Left lung (tissue), 4 donors: ENCODE measurements at regions not wholly inside any gene's neighbourhood (a gene's known extent, or its start where the extent isn't known, plus 50 kb on each side); places are given as distances from the start of the nearest gene placed in this dataset.

Source experiments
- ATAC-seq: fragments of 200-7000 bp; cut with Tn5 transposase; one replicate; pipeline ENCODE4 v1.9.1; 2020; ENCODE audit warnings: moderate library complexity
- DNase-seq, 4 donors: peaks; one replicate each; pipeline ENCODE4 v3.0.0-alpha.2; 2013 to 2020
- H3K27ac ChIP-seq, 2 donors: fragments of 200-600 bp; sonication (generic) in 1 of 2; one replicate each; pipeline versions ENCODE4 v1.5.0 to v1.8.0; 2020 to 2021
- H3K27me3 ChIP-seq, 2 donors: fragments of 200-600 bp; sonication (generic) in 1 of 2; one replicate each; pipeline versions ENCODE4 v1.5.0 to v1.8.0; 2020 to 2021
- H3K36me3 ChIP-seq, 2 donors: fragments of 200-600 bp; sonication (generic) in 1 of 2; one replicate each; pipeline versions ENCODE4 v1.5.0 to v1.8.0; 2020 to 2021
- H3K4me1 ChIP-seq, 2 donors: fragments of 200-600 bp; one replicate each; pipeline ENCODE4 v1.8.0; 2021
- H3K4me3 ChIP-seq, 2 donors: fragments of 200-600 bp; sonication (generic) in 1 of 2; one replicate each; pipeline versions ENCODE4 v1.5.0 to v1.8.0; 2020 to 2021; ENCODE audit warnings: mild to moderate bottlenecking in 1 of 2
- H3K9me3 ChIP-seq, 2 donors: fragments of 200-600 bp; sonication (generic) in 1 of 2; one replicate each; pipeline versions ENCODE4 v1.5.0 to v1.8.0; 2020 to 2021
- intact Hi-C, 2 donors: fragments of 100-400 bp; cut with DNase I; formaldehyde crosslinking; loops; one replicate each; pipeline versions ENCODE4 v1.11.2 to v1.14.2; 2022
- TF ChIP-seq, protein P1 (sequence below), 2 donors: fragments of 200-600 bp; sonication (generic) in 1 of 2; IDR thresholded peaks; one replicate each; pipeline versions ENCODE4 v1.5.0 to v1.8.0; 2021; ENCODE audit warnings: antibody characterized with exemption in 2 of 2
- donor health status: DM: no; HTN: yes; CAD: no.
- donor health status: DM: no; HTN: no; CAD: no.

DNA sequence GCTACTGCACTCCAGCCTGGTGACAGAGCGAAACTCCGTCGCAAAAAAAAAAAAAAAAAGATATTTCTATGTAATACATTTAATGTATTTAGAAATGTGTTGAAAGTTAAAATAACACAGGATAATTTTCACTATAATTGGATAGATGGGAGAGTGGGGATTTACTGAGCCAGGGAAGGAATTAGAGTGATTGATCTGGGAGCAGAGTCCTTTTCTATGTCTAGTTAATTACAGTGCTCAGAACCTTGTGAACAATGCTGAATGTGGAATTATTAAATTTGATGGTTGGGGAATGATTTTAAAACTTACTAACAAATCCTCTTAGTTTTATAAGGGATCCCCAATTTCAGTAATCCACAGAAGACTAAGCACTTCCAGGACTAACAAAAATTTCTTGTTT is 239.7 kb downstream of the CSNK1G3 start:
- TF ChIP-seq, protein P1, sequence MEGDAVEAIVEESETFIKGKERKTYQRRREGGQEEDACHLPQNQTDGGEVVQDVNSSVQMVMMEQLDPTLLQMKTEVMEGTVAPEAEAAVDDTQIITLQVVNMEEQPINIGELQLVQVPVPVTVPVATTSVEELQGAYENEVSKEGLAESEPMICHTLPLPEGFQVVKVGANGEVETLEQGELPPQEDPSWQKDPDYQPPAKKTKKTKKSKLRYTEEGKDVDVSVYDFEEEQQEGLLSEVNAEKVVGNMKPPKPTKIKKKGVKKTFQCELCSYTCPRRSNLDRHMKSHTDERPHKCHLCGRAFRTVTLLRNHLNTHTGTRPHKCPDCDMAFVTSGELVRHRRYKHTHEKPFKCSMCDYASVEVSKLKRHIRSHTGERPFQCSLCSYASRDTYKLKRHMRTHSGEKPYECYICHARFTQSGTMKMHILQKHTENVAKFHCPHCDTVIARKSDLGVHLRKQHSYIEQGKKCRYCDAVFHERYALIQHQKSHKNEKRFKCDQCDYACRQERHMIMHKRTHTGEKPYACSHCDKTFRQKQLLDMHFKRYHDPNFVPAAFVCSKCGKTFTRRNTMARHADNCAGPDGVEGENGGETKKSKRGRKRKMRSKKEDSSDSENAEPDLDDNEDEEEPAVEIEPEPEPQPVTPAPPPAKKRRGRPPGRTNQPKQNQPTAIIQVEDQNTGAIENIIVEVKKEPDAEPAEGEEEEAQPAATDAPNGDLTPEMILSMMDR (IDR thresholded peaks at IDR 0.05): no peak
- Histone ChIP-seq H3K27me3 (no peaks in the 10 kb centered on the region), H3K36me3 (no peaks in the 10 kb centered on the region)

DNA sequence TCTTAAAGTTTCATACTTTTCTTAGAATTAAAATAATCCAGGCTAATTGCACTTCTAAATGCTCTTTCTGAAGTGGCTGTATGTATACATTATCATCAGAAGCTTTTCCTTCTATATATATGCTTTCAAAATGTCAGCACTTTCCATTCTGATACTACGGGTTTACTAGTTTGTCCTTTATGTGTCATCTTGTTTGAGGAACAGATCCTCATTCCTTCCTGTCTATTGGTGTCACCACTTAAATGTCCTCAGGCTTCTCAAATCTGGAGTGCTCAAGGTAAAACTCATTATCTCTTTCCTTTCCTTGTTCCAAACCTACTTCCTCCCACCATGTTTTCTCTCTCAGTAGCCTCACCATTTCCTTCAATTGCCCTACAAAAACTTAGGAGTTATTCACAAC is 236.3 kb downstream of the CSNK1G3 start:
- TF ChIP-seq, protein P1 (IDR thresholded peaks at IDR 0.05): no peak
- Histone ChIP-seq H3K9me3 (no peaks in the 10 kb centered on the region), H3K4me3 (no peak overlapping the region), H3K36me3 (no peaks in the 10 kb centered on the region), H3K27me3 (no peaks in the 10 kb centered on the region), H3K4me1 (no peaks in the 10 kb centered on the region), H3K27ac (no peak overlapping the region)
- DNase-seq (no peak), ATAC-seq (no peak)
- intact Hi-C loops: no loop called here

More for the DNA sequence above, 239.7 kb downstream of the CSNK1G3 start:
- no peaks in the 10 kb centered on the region for H3K4me1 ChIP-seq
- H3K9me3 ChIP-seq: no peaks in the 10 kb centered on the region
- no peak overlapping the region for H3K4me3 ChIP-seq
- H3K27ac ChIP-seq: peak overlapping the region in 1 of 2 donors; percentile 44
- ATAC-seq (no peak), DNase-seq (no peak)
- intact Hi-C loops: no loop called here

DNA sequence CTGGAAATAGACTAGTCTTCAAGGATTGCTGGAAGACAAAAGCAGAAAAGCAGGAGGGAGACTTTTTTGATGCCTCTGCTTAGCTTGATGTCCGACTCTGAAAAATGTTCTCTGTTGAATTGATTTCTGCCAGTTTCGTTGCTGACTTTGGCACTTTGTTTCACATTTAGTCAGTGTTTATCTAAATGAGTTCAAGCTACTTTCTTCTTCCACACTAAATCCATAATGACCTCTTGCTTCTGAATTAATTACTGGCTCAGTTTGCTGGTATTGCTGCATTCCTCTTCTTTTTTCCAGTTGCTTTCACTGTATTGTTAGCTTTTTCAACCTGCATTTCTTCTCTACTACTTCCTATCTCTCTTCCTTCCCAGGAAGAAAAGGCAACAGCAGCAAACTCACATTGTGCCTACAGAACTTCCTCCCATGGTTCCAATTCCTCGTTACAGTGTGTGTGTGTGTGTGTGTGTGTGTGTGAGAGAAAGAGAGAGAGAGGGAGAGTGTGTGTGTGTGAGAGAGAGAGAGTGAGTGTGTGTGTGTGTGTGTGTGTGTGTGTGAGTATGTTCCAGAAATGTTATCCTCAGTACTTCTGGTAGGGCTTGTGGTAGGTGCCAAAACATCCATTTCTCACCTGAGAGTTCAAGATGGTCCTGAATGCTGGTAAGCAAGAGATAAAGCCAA is 234.8 kb downstream of the CSNK1G3 start:
- intact Hi-C loops: no loop called here
- ATAC-seq (no peak), DNase-seq (no peak)
- H3K4me3 ChIP-seq: no peak overlapping the region
- no peaks in the 10 kb centered on the region for H3K4me1 ChIP-seq
- no peaks in the 10 kb centered on the region for H3K27me3 ChIP-seq
- TF ChIP-seq, protein P1 (IDR thresholded peaks at IDR 0.05): no peak
- no peak overlapping the region for H3K27ac ChIP-seq
- no peaks in the 10 kb centered on the region for H3K9me3 ChIP-seq
- no peaks in the 10 kb centered on the region for H3K36me3 ChIP-seq

DNA sequence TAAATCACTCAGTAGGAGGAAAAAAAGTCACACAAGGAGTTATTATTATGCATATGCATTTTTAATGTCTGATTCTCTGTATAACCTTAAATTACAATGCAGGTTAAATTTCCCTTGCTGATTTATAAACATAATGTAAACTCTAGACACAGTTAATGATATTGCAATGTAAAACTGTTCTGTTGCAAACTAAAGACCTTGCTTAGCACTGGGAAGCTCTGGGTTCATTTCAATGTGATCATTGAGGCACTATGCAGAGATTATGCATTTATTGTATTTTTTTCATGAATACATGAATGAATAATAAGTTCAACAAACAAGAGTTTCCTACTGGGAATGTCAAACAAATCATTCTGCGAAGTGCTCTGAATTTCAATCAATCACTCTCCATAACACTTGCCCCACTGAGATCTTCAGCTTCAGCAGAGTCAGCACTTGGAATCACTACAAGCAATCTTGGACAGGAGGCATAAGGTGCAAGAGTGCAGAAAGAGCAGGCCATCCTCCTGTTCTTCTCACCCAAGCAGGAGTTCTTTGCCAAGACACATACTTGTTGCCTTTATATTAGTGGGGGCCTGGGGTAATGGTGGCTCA is 232.1 kb downstream of the CSNK1G3 start:
- Histone ChIP-seq H3K27ac (no peak overlapping the region), H3K9me3 (no peaks in the 10 kb centered on the region), H3K27me3 (no peaks in the 10 kb centered on the region), H3K4me3 (no peak overlapping the region), H3K4me1 (no peaks in the 10 kb centered on the region), H3K36me3 (no peaks in the 10 kb centered on the region)
- intact Hi-C loops: no loop called here
- TF ChIP-seq, protein P1 (IDR thresholded peaks at IDR 0.05): no peak
- ATAC-seq (no peak), DNase-seq (no peak)

DNA sequence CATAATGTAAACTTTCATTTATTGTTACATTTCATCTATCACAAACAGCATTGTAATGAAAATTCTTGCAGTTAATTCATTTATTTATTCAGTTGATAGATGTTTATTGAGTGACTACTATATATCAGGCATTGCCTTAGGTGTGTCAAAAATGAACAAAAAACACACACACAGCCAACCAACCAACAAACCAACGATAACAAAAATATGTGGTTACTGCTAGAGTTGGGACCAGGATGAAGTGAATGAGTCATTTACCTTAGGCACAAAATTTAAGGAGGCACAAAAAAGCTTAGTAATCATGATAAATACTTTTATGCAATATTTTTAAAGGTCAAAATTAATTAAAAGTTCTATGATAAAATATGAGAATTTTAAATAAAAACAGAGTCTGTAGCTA is 223.4 kb downstream of the CSNK1G3 start:
- intact Hi-C loops: no loop called here
- ATAC-seq (no peak), DNase-seq (no peak)
- TF ChIP-seq, protein P1 (IDR thresholded peaks at IDR 0.05): no peak
- H3K27ac ChIP-seq: no peak overlapping the region
- H3K27me3 ChIP-seq: no peaks in the 10 kb centered on the region
- H3K4me3 ChIP-seq: no peak overlapping the region
- H3K36me3 ChIP-seq: no peaks in the 10 kb centered on the region
- no peaks in the 10 kb centered on the region for H3K4me1 ChIP-seq
- peaks cover 0 to 28% of the 10 kb centered on the region in 2 donors for H3K9me3 ChIP-seq
